HG02759 (cell line): ENCODE measurements at regions not wholly inside any gene's neighbourhood (a gene's known extent, or its start where the extent isn't known, plus 50 kb on each side); places are given as distances from the start of the nearest gene placed in this dataset.

ENCODE experiments used
- ATAC-seq: cut with Tn5 transposase; IDR thresholded peaks from one replicate; pipeline ENCODE4 v1.9.1; 2021; ENCODE audit warnings: mild to moderate bottlenecking, moderate library complexity; ENCODE audit not compliant: unreplicated experiment

- ATAC-seq = no peak
Measured at GRCh38 chr2:200751786-200752185, 59.9 kb upstream of the BZW1 start.

DNA sequence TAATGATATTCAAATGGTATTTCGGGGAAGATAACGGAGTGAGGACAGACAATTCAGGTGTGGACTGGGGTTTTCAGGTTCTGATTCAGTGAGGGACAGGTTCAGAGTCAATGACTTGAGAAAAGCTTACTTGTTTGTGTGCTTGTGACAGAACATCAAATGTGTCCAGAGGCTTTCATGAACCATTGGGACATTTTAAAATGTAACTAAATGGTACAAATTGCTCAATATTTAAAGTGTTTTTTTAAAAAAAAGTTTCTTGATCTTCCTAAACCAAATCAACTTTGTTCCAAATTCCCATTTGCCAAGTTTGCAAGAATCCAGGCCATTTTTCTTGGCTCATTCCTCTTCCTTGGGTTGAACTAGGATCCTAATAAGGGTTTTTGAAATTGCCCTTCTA is 59.4 kb upstream of the BZW1 start:
- ATAC-seq = no peak

DNA sequence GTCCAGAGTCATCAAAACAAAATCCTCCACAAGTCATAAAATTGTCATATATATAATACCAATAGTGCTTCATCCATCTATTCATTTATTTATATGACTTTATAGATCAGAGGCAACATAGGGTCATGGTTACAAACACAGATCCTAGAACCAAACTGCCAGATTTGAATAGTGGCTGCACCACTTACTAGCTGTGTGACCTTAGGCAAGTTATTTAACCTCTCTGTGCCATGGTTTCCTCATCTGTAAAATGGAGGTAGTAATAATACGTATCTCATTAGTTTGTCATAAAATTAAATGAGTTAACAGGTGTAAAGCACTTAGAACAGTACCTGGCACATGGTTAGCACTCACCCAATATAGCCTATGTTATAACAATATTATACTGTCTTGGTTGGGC is 58.9 kb upstream of the BZW1 start:
- ATAC-seq = no peak

DNA sequence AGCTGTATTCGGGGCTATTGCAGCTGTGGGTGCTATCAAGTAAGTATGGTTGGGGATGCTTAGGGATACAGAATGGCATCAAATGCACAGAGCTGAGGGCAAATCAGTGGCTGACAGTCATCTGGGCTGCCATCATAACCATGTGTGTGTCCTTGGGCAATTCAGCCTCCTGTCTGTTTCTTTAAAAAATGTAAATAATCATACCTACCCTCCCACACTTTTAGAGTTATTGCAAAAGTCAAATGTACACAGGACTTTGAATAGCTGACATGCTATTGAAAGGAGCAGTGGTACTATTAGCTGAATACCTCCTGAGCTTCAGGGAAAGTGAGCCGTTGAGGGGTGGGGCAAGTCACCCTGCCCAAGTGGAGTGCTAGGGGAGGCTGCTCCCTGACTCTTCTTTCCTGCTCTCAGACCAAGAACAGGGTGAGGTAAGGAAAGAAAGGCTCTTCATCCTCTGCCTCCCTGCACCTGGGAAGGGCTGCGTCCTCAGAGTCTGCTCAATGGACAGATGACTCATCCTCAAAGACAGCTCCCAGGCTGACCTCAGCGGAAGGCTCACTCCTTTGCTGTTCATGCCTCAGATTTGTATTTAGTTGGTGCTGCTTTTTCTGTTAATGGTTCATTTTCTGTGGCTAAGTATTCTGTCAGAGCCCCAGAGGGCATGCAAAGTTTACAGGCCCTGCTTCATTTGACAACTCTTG is 54.9 kb upstream of the BZW1 start:
- ATAC-seq = peak; percentile 86

- ATAC-seq = no peak
Measured at GRCh38 chr2:200757399-200757798, 54.3 kb upstream of the BZW1 start.

GRCh38 chr2:200758341-200758740 is 53.4 kb upstream of the BZW1 start:
- ATAC-seq = no peak

DNA sequence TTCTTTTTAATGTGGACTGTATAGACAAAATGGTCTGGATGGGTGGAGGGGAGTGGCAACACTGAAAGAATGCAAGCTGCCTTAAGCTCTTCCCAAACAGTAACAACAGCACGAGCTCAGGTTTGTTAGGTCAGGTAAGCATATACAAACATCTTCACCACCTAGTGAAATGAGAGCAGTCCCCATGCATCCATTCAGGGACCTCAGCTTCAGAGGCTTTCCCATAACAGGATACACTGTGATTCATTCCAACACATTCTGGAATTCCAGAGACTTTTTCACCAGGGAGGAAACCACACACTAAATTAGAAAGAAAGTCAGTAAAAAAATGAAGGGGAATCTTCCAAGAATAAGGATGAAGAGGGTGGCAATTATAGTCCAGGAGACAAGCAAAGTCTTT is 50.4 kb upstream of the BZW1 start:
- ATAC-seq = no peak
